H1 (cell line): ENCODE measurements at regions not wholly inside any gene's neighbourhood (a gene's known extent, or its start where the extent isn't known, plus 50 kb on each side); places are given as distances from the start of the nearest gene placed in this dataset.
A peak's percentile ranks its signal among the peaks of the same experiment; 100 is the strongest.

ENCODE experiments used
- CTCF ChIA-PET: fragments of 300-600 bp; sonication (Branson Sonifier 250); formaldehyde crosslinking; loops from one replicate; lab custom pipeline; 2021; ENCODE audit not compliant: partially characterized antibody; lab: Charles Lee
- POLR2A ChIA-PET: fragments of 300-600 bp; sonication (Branson Sonifier 250); formaldehyde crosslinking; loops from one replicate; lab custom pipeline; 2021; ENCODE audit warnings: inconsistent platforms; ENCODE audit not compliant: partially characterized antibody; lab: Charles Lee
- DNase-seq, 2 experiments: peaks; one replicate each; pipeline versions ENCODE4 v3.0.0 to v3.0.0-alpha.2; 2010 to 2022; ENCODE audit warnings: low spot score in 2 of 2, low read depth in 1 of 2, mixed read lengths in 1 of 2
- FAIRE-seq: peaks from 2 replicates; lab custom pipeline; 2011; peaks lifted over from hg19 to GRCh38; lab: Jason Lieb, UNC
- H2AFZ ChIP-seq: 2 replicates; pipeline ENCODE4 v1.8.1; 2012; ENCODE audit warnings: low read length, inconsistent platforms
- H2AK5ac ChIP-seq: 2 replicates; pipeline ENCODE4 v1.6.1; 2013; ENCODE audit warnings: low read depth, low read length
- H2BK120ac ChIP-seq: replicated peaks from 2 replicates; pipeline ENCODE3; 2013; ENCODE audit warnings: low read depth, low read length, inconsistent platforms
- H2BK12ac ChIP-seq: 2 replicates; pipeline ENCODE4 v1.6.1; 2013; ENCODE audit warnings: low read depth, low read length
- H2BK15ac ChIP-seq: 2 replicates; pipeline ENCODE4 v1.6.1; 2013; ENCODE audit warnings: low read length
- H2BK20ac ChIP-seq: 2 replicates; pipeline ENCODE4 v1.6.1; 2013; ENCODE audit warnings: low read length
- H2BK5ac ChIP-seq: 2 replicates; pipeline ENCODE4 v1.6.1; 2013; ENCODE audit warnings: low read depth, low read length
- H3K14ac ChIP-seq: 2 replicates; pipeline ENCODE4 v1.6.1; 2013; ENCODE audit warnings: inconsistent platforms; ENCODE audit not compliant: insufficient read length
- H3K18ac ChIP-seq: 2 replicates; pipeline ENCODE4 v1.6.1; 2013; ENCODE audit warnings: low read length; ENCODE audit errors: extremely low read depth
- H3K23ac ChIP-seq: 2 replicates; pipeline ENCODE4 v1.6.1; 2013; ENCODE audit warnings: inconsistent platforms; ENCODE audit not compliant: insufficient read length
- H3K23me2 ChIP-seq: 2 replicates; pipeline ENCODE4 v1.6.1; 2013; ENCODE audit warnings: low read depth, low read length
- H3K27ac ChIP-seq: 2 replicates; pipeline ENCODE4 v1.6.1; 2011; ENCODE audit warnings: low read depth, low read length, inconsistent platforms
- H3K27me3 ChIP-seq, 4 experiments: replicated peaks in 1 of 4; 1 replicate in 1 of 4; 2 replicates in 3 of 4; pipeline versions ENCODE4 v1.6.1 to v1.8.1; 2011 to 2013; ENCODE audit warnings: low read length in 3 of 4, mild to moderate bottlenecking in 3 of 4, inconsistent platforms in 2 of 4, mixed read lengths in 2 of 4, moderate library complexity in 1 of 4; ENCODE audit not compliant: control insufficient read depth in 3 of 4, insufficient read depth in 3 of 4; ENCODE audit errors: extremely low read depth in 1 of 4
- H3K36me3 ChIP-seq, 4 experiments: 2 replicates each; pipeline versions ENCODE4 v1.6.1 to v1.8.1; 2011 to 2013; ENCODE audit warnings: mild to moderate bottlenecking in 4 of 4, low read length in 3 of 4, moderate library complexity in 2 of 4, control low read depth in 1 of 4, inconsistent platforms in 1 of 4; ENCODE audit not compliant: insufficient read depth in 4 of 4, control insufficient read depth in 2 of 4
- H3K4ac ChIP-seq: replicated peaks from 2 replicates; pipeline ENCODE3; 2013; ENCODE audit warnings: low read length, low read depth, mixed read lengths, inconsistent platforms; ENCODE audit not compliant: insufficient read length
- H3K4me1 ChIP-seq, 4 experiments: replicated peaks in 1 of 4; 1 replicate in 1 of 4; 2 replicates in 3 of 4; pipeline versions ENCODE4 v1.6.1 to v1.8.1; 2011 to 2013; ENCODE audit warnings: low read length in 3 of 4, inconsistent platforms in 2 of 4, mixed read lengths in 1 of 4; ENCODE audit not compliant: insufficient read depth in 4 of 4, control insufficient read depth in 3 of 4
- H3K4me2 ChIP-seq, 2 experiments: 2 replicates each; pipeline versions ENCODE4 v1.6.1 to v1.8.1; 2011 to 2013; ENCODE audit warnings: low read depth in 2 of 2, low read length in 2 of 2, control low read depth in 1 of 2, inconsistent platforms in 1 of 2, mild to moderate bottlenecking in 1 of 2; ENCODE audit not compliant: insufficient read depth in 1 of 2
- H3K4me3 ChIP-seq, 4 experiments: fragments of 200-600, 300-600 bp in 1 of 4; sonication (generic), shearing (Covaris generic), sonication (Bioruptor Twin) in 1 of 4; 2 replicates each; pipeline versions ENCODE4 v1.5.1 to v1.8.1; 2011 to 2016; ENCODE audit warnings: low read length in 4 of 4, low read depth in 3 of 4, control low read depth in 2 of 4, inconsistent platforms in 2 of 4, mild to moderate bottlenecking in 2 of 4, mixed read lengths in 1 of 4, moderate library complexity in 1 of 4; ENCODE audit not compliant: insufficient read depth in 2 of 4; ENCODE audit errors: extremely low read depth in 1 of 4
- H3K56ac ChIP-seq: replicated peaks from 2 replicates; pipeline ENCODE3; 2013; ENCODE audit warnings: low read depth, mild to moderate bottlenecking, mixed read lengths, low read length, inconsistent platforms; ENCODE audit not compliant: insufficient read length
- H3K79me1 ChIP-seq: 2 replicates; pipeline ENCODE4 v1.6.1; 2013; ENCODE audit warnings: low read depth, low read length, control low read depth
- H3K79me2 ChIP-seq, 2 experiments: 2 replicates each; pipeline versions ENCODE4 v1.6.1 to v1.8.1; 2012 to 2013; ENCODE audit warnings: low read length in 2 of 2, mild to moderate bottlenecking in 2 of 2, inconsistent platforms in 1 of 2; ENCODE audit not compliant: insufficient read depth in 2 of 2, control insufficient read depth in 1 of 2
- H3K9ac ChIP-seq, 4 experiments: replicated peaks in 1 of 4; 1 replicate in 1 of 4; 2 replicates in 3 of 4; pipeline versions ENCODE4 v1.6.1 to v1.8.1; 2011 to 2013; ENCODE audit warnings: low read depth in 3 of 4, low read length in 3 of 4, control low read depth in 2 of 4, mild to moderate bottlenecking in 2 of 4, moderate library complexity in 2 of 4, inconsistent platforms in 1 of 4; ENCODE audit errors: extremely low read depth in 1 of 4
- H3K9me3 ChIP-seq, 2 experiments: 2 replicates each; pipeline versions ENCODE4 v1.6.1 to v1.8.1; 2012 to 2013; ENCODE audit warnings: mild to moderate bottlenecking in 2 of 2, moderate library complexity in 2 of 2, control low read depth in 1 of 2, inconsistent platforms in 1 of 2, low read depth in 1 of 2, low read length in 1 of 2, mixed read lengths in 1 of 2; ENCODE audit not compliant: insufficient read depth in 2 of 2
- H4K20me1 ChIP-seq, 2 experiments: replicated peaks in 1 of 2; 2 replicates each; pipeline versions ENCODE3 to v1.8.1; 2011 to 2013; ENCODE audit warnings: inconsistent platforms in 2 of 2, low read length in 2 of 2, mild to moderate bottlenecking in 1 of 2; ENCODE audit not compliant: insufficient read depth in 2 of 2, control insufficient read depth in 1 of 2
- H4K5ac ChIP-seq: 2 replicates; pipeline ENCODE4 v1.6.1; 2013; ENCODE audit warnings: low read length, low read depth, mixed read lengths, inconsistent platforms; ENCODE audit not compliant: insufficient read length
- H4K8ac ChIP-seq: 2 replicates; pipeline ENCODE4 v1.8.0; 2013; ENCODE audit warnings: mild to moderate bottlenecking, moderate library complexity, low read length, inconsistent platforms; ENCODE audit not compliant: insufficient read depth; ENCODE audit errors: extremely low read depth
- H4K91ac ChIP-seq: replicated peaks from 2 replicates; pipeline ENCODE3; 2013; ENCODE audit warnings: low read length, mixed read lengths, inconsistent platforms; ENCODE audit not compliant: insufficient read length
- ASH2L ChIP-seq: fragments of 200-600, 300-600 bp; sonication (generic); IDR thresholded peaks from one replicate; pipeline ENCODE4 v1.7.1; 2017; ENCODE audit warnings: low read length
- BRCA1 ChIP-seq: IDR thresholded peaks from 2 replicates; pipeline ENCODE4 v1.6.1; 2012; ENCODE audit warnings: low read depth, low read length, improper control_type of control experiment
- CEBPB ChIP-seq: IDR thresholded peaks from 2 replicates; pipeline ENCODE4 v1.6.1; 2012; ENCODE audit warnings: low read depth, low read length
- CHD2 ChIP-seq: IDR thresholded peaks from 2 replicates; pipeline ENCODE4 v1.6.1; 2012; ENCODE audit warnings: low read length, improper control_type of control experiment
- EZH2 ChIP-seq: fragments of 200-600 bp; sonication (generic); IDR thresholded peaks from 2 replicates; pipeline ENCODE4 v1.7.1; 2012; ENCODE audit warnings: low read depth, mild to moderate bottlenecking, moderate library complexity, low read length, inconsistent platforms; ENCODE audit not compliant: severe bottlenecking
- HDAC6 ChIP-seq: IDR thresholded peaks from one replicate; pipeline ENCODE4 v1.7.1; 2012; ENCODE audit warnings: low read depth, mild to moderate bottlenecking, inconsistent platforms, low read length, moderate library complexity
- JUND ChIP-seq: IDR thresholded peaks from 2 replicates; pipeline ENCODE4 v1.6.1; 2011; ENCODE audit warnings: mild to moderate bottlenecking, improper control_type of control experiment, low read length
- KDM5A ChIP-seq: fragments of 200-600 bp; IDR thresholded peaks from 2 replicates; pipeline ENCODE4 v1.7.1; 2012; ENCODE audit warnings: mild to moderate bottlenecking, low read length, inconsistent platforms, mixed read lengths
- MAFK ChIP-seq: IDR thresholded peaks from 2 replicates; pipeline ENCODE4 v1.6.1; 2012; ENCODE audit warnings: low read depth, mild to moderate bottlenecking, improper control_type of control experiment, low read length
- NANOG ChIP-seq: IDR thresholded peaks from 2 replicates; pipeline ENCODE4 v1.6.1; 2011; ENCODE audit warnings: low read length, low read depth, mild to moderate bottlenecking, inconsistent platforms; ENCODE audit not compliant: insufficient read depth, poor library complexity, severe bottlenecking
- TAF1 ChIP-seq: IDR thresholded peaks from 2 replicates; pipeline ENCODE4 v1.6.1; 2011; ENCODE audit warnings: mild to moderate bottlenecking, low read depth, low read length
- TBP ChIP-seq: IDR thresholded peaks from 2 replicates; pipeline ENCODE4 v1.6.1; 2011; ENCODE audit warnings: low read depth, low read length, improper control_type of control experiment
- TCF12 ChIP-seq: IDR thresholded peaks from 2 replicates; pipeline ENCODE4 v1.6.1; 2011; ENCODE audit warnings: low read depth, mild to moderate bottlenecking, low read length
- WGBS, 2 experiments: shearing (Covaris generic) in 1 of 2; methylation state at CpG; one replicate each; pipeline versions ENCODE4 v1.1.6 to v1.1.7; 2013 to 2015; ENCODE audit warnings: low lambda C conversion rate in 2 of 2, mixed read lengths in 2 of 2, inconsistent platforms in 1 of 2, low coverage in 1 of 2, missing lambda C conversion rate in 1 of 2; ENCODE audit not compliant: insufficient replicate concordance in 2 of 2, insufficient coverage in 1 of 2, insufficient read length in 1 of 2; ENCODE audit errors: extremely low coverage in 1 of 2, missing lambda C conversion rate in 1 of 2; 5-methylcytosine and 5-hydroxymethylcytosine counted together
- TF ChIP-seq, protein P1 (sequence below): IDR thresholded peaks from 2 replicates; pipeline ENCODE4 v1.6.1; 2012; ENCODE audit warnings: inconsistent platforms

GRCh38 chr7:33837356-33837851 is 67.9 kb upstream of the BMPER start:
- Histone ChIP-seq H3K18ac (no peak overlapping the region), H3K4me2 (no peak overlapping the region), H3K4me3 (no peak overlapping the region), H2BK120ac (no peak overlapping the region), H2BK5ac (no peak overlapping the region), H2AK5ac (0 out of 2 replicates have a peak overlapping the region, but pooled peaks have one; percentile 17), H3K14ac (no peak overlapping the region), H3K27me3 (no peaks in the 10 kb centered on the region)
- WGBS, 2 experiments = 91% methylated on average over 14 of the region's 14 CpGs; no CpG with 5 or more reads in 1 of the 2 experiments
- CTCF ChIA-PET = interaction anchor here (0.7 to 3.9 kb wide), 31 partner anchors 9 to 650 kb away, joined by 3 to 27 read pairs (median 5); no protein-coding TSS in a partner anchor
- no peak for FAIRE-seq
- TF ChIP-seq TBP (no peak), CEBPB (no peak), TAF1 (no peak), MAFK (no peak), EZH2 (no peak), KDM5A (no peak), TCF12 (no peak), HDAC6 (no peak), ASH2L (no peak), BRCA1 (no peak), NANOG (no peak), CHD2 (no peak), JUND (no peak)
- TF ChIP-seq, protein P1, sequence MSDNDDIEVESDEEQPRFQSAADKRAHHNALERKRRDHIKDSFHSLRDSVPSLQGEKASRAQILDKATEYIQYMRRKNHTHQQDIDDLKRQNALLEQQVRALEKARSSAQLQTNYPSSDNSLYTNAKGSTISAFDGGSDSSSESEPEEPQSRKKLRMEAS = no peak
- TF ChIP-seq, all 59 proteins: peak for 0
- no peak overlapping the region for H4K8ac ChIP-seq
- no peaks in the 10 kb centered on the region for H3K79me2 ChIP-seq
- H4K91ac ChIP-seq = no peak overlapping the region
- POLR2A ChIA-PET = no interaction called here
- no peaks in the 10 kb centered on the region for H3K79me1 ChIP-seq
- peaks cover 0 to 3% of the 10 kb centered on the region in 2 experiments; a peak in 1 of 4 replicates for H3K9me3 ChIP-seq
- H3K9ac ChIP-seq = no peak overlapping the region
- H2BK20ac ChIP-seq = no peak overlapping the region
- 0 out of 2 replicates have a peak overlapping the region, but pooled peaks have one; percentile 13 for H2AFZ ChIP-seq
- no peak for DNase-seq
- H4K5ac ChIP-seq = no peak overlapping the region
- no peaks in the 10 kb centered on the region; the same call in 1 of the 2 replicates for H3K23me2 ChIP-seq
- H3K4ac ChIP-seq = no peak overlapping the region
- H3K4me1 ChIP-seq = no peaks in the 10 kb centered on the region
- H2BK12ac ChIP-seq = no peak overlapping the region
- H2BK15ac ChIP-seq = no peak overlapping the region
- H3K27ac ChIP-seq = no peak overlapping the region
- H3K36me3 ChIP-seq = no peaks in the 10 kb centered on the region
- H3K23ac ChIP-seq = no peak overlapping the region
- H4K20me1 ChIP-seq = no peaks in the 10 kb centered on the region
- no peak overlapping the region for H3K56ac ChIP-seq
